Endothelial cell of umbilical vein (primary cell): ENCODE measurements at regions not wholly inside any gene's neighbourhood (a gene's known extent, or its start where the extent isn't known, plus 50 kb on each side); places are given as distances from the start of the nearest gene placed in this dataset.

Experiments
- BruUV-seq: library from RNA; stranded (reverse); fragments of 400-500 nt; replicated peaks from 2 replicates; lab custom pipeline; 2021; lab: Mats Ljungman, UMichigan
- CTCF ChIA-PET: fragments of 300-600, 350-600 bp; sonication (Branson Sonifier 250); formaldehyde crosslinking; loops from one replicate; lab custom pipeline; 2021; ENCODE audit warnings: antibody characterized with exemption, inconsistent platforms; lab: Charles Lee
- POLR2A ChIA-PET: fragments of 300-600, 350-600 bp; sonication (Branson Sonifier 250); formaldehyde crosslinking; loops from one replicate; lab custom pipeline; 2021; ENCODE audit warnings: antibody characterized with exemption, inconsistent platforms; lab: Charles Lee
- DNase-seq: peaks from one replicate; pipeline ENCODE4 v3.0.0-alpha.2; 2011; ENCODE audit warnings: low read depth, low spot score
- FAIRE-seq: peaks from 2 replicates; lab custom pipeline; 2011; peaks lifted over from hg19 to GRCh38; lab: Jason Lieb, UNC
- H2AFZ ChIP-seq: 2 replicates; pipeline ENCODE4 v1.6.0; 2012; ENCODE audit warnings: low read depth, low read length, control low read depth, inconsistent platforms
- H3K27ac ChIP-seq: 2 replicates; pipeline ENCODE4 v1.5.1; 2011; ENCODE audit warnings: low read depth, mild to moderate bottlenecking, control low read depth, low read length, moderate library complexity; ENCODE audit not compliant: insufficient read depth
- H3K27me3 ChIP-seq, 2 experiments: 2 replicates each; pipeline versions ENCODE4 v1.6.0 to v1.6.1; 2011; ENCODE audit warnings: low read length in 2 of 2, mixed read lengths in 1 of 2; ENCODE audit not compliant: control insufficient read depth in 2 of 2, insufficient read depth in 2 of 2
- H3K36me3 ChIP-seq, 2 experiments: 2 replicates in 1 of 2; 3 replicates in 1 of 2; pipeline ENCODE4 v1.5.1; 2011; ENCODE audit warnings: low read length in 2 of 2, mild to moderate bottlenecking in 1 of 2, moderate library complexity in 1 of 2; ENCODE audit not compliant: control insufficient read depth in 2 of 2, insufficient read depth in 2 of 2; ENCODE audit errors: extremely low read depth in 1 of 2
- H3K4me1 ChIP-seq: 3 replicates; pipeline ENCODE4 v1.5.1; 2011; ENCODE audit warnings: mild to moderate bottlenecking, low read length; ENCODE audit not compliant: control insufficient read depth, insufficient read depth; ENCODE audit errors: extremely low read depth
- H3K4me2 ChIP-seq: 2 replicates; pipeline ENCODE4 v1.6.1; 2011; ENCODE audit warnings: low read length, control low read depth, mixed read lengths; ENCODE audit not compliant: insufficient read depth
- H3K4me3 ChIP-seq, 3 experiments: fragments of 200-600 bp in 1 of 3; sonication (generic), shearing (Covaris generic) in 1 of 3; replicated peaks in 1 of 3; 2 replicates each; pipeline ENCODE4 v1.5.1; 2011 to 2016; ENCODE audit warnings: control low read depth in 3 of 3, low read length in 3 of 3, mild to moderate bottlenecking in 2 of 3, inconsistent platforms in 1 of 3, low read depth in 1 of 3, moderate library complexity in 1 of 3; ENCODE audit not compliant: insufficient read depth in 1 of 3
- H3K79me2 ChIP-seq: 2 replicates; pipeline ENCODE4 v1.6.0; 2012; ENCODE audit warnings: low read length, inconsistent platforms; ENCODE audit not compliant: control insufficient read depth, insufficient read depth
- H3K9ac ChIP-seq: replicated peaks from 2 replicates; pipeline ENCODE3; 2011; ENCODE audit warnings: low read length, control low read depth; ENCODE audit not compliant: insufficient read depth; ENCODE audit errors: extremely low read depth
- H3K9me1 ChIP-seq: replicated peaks from 3 replicates; pipeline ENCODE4 v1.6.0; 2011; ENCODE audit warnings: mild to moderate bottlenecking, low read length; ENCODE audit not compliant: control insufficient read depth, insufficient read depth; ENCODE audit errors: extremely low read depth
- H3K9me3 ChIP-seq: replicated peaks from 2 replicates; pipeline ENCODE4 v1.5.1; 2012; ENCODE audit warnings: low read length, inconsistent platforms; ENCODE audit not compliant: control insufficient read depth, insufficient read depth
- H4K20me1 ChIP-seq: replicated peaks from 2 replicates; pipeline ENCODE3; 2011; ENCODE audit warnings: mild to moderate bottlenecking, low read length; ENCODE audit not compliant: control insufficient read depth, insufficient read depth; ENCODE audit errors: extremely low read depth
- CTCF ChIP-seq, 2 donors: IDR thresholded peaks; 1 replicate in 1 of 2; 2 replicates in 1 of 2; pipeline ENCODE4 v1.5.1; 2011; ENCODE audit warnings: low read length in 2 of 2, mild to moderate bottlenecking in 2 of 2, moderate library complexity in 2 of 2, control low read depth in 1 of 2, inconsistent platforms in 1 of 2, low read depth in 1 of 2; ENCODE audit not compliant: insufficient read depth in 1 of 2; ENCODE audit errors: extremely low read depth in 1 of 2
- EZH2 ChIP-seq: IDR thresholded peaks from 2 replicates; pipeline ENCODE4 v1.6.1; 2012; ENCODE audit warnings: borderline replicate concordance, low read depth, mild to moderate bottlenecking, moderate library complexity, low read length, inconsistent platforms; ENCODE audit not compliant: severe bottlenecking
- FOS ChIP-seq: IDR thresholded peaks from 2 replicates; pipeline ENCODE4 v1.6.1; 2011; ENCODE audit warnings: mild to moderate bottlenecking, low read length, moderate library complexity, borderline replicate concordance; ENCODE audit not compliant: insufficient read depth
- GATA2 ChIP-seq: IDR thresholded peaks from 2 replicates; pipeline ENCODE4 v1.7.0; 2011; ENCODE audit warnings: low read depth, mild to moderate bottlenecking, moderate library complexity, mixed read lengths, low read length; ENCODE audit not compliant: insufficient read length, insufficient read depth
- JUN ChIP-seq: IDR thresholded peaks from 2 replicates; pipeline ENCODE4 v1.6.1; 2011; ENCODE audit warnings: borderline replicate concordance, low read depth; ENCODE audit not compliant: insufficient read length, insufficient read depth
- MAX ChIP-seq: IDR thresholded peaks from 2 replicates; pipeline ENCODE4 v1.6.1; 2011; ENCODE audit not compliant: insufficient read depth, insufficient read length
- MYC ChIP-seq: IDR thresholded peaks from one replicate; pipeline ENCODE4 v1.6.1; 2011; ENCODE audit warnings: mild to moderate bottlenecking, low read depth, low read length
- POLR2A ChIP-seq: IDR thresholded peaks from 2 replicates; pipeline ENCODE4 v1.6.1; 2012; ENCODE audit warnings: low read depth, mild to moderate bottlenecking, control low read depth, low read length
- POLR2AphosphoS5 ChIP-seq: IDR thresholded peaks from 2 replicates; pipeline ENCODE4 v1.6.1; 2012; ENCODE audit warnings: low read depth, mild to moderate bottlenecking, control low read depth, low read length, moderate library complexity; ENCODE audit not compliant: insufficient read depth
- dilution Hi-C: fragments of 300-500 bp; cut with MboI; formaldehyde crosslinking; loops from one replicate; pipeline ENCODE4 v1.15.0; 2019; ENCODE audit warnings: low sequenced_read_pairs; ENCODE audit not compliant: extremely low pct_ligation_motif_present
- intact Hi-C: fragments of 100-400 bp; cut with micrococcal nuclease; formaldehyde crosslinking; loops from one replicate; pipeline ENCODE4 v1.10.0; 2022

GRCh38 chr2:79271456-79271855 is 111.9 kb upstream of the REG3A start:
- ChIA-PET CTCF (no interaction called here), POLR2A (no interaction called here)
- no peak overlapping the region for H3K9ac ChIP-seq
- H3K4me3 ChIP-seq = no peak overlapping the region
- FAIRE-seq = no peak
- peaks cover 2% of the 10 kb centered on the region for H3K9me3 ChIP-seq
- intact Hi-C loops = no loop called here
- DNase-seq = no peak
- no peaks in the 10 kb centered on the region for H3K27me3 ChIP-seq
- dilution Hi-C loops = no loop called here
- no peak overlapping the region for H3K4me2 ChIP-seq
- H3K36me3 ChIP-seq = no peaks in the 10 kb centered on the region
- no peaks in the 10 kb centered on the region for H4K20me1 ChIP-seq
- TF ChIP-seq POLR2AphosphoS5 (no peak), EZH2 (no peak), MAX (no peak), CTCF (IDR thresholded peaks at IDR 0.05; ENCODE audit: extremely low read depth in 1 of 2, insufficient read depth in 1 of 2, low read depth in 1 of 2, low read length in 2 of 2) (no peak), GATA2 (no peak), JUN (no peak), MYC (no peak), POLR2A (no peak), FOS (no peak)
- no peaks in the 10 kb centered on the region for H3K4me1 ChIP-seq
- H3K79me2 ChIP-seq = no peaks in the 10 kb centered on the region
- H2AFZ ChIP-seq = no peak overlapping the region
- no peak overlapping the region for H3K27ac ChIP-seq
- no peaks in the 10 kb centered on the region for H3K9me1 ChIP-seq
- BruUV-seq = no TSS peak
